GM13977 (cell line): ENCODE measurements at regions not wholly inside any gene's neighbourhood (a gene's known extent, or its start where the extent isn't known, plus 50 kb on each side); places are given as distances from the start of the nearest gene placed in this dataset.

Experiments used
- DNase-seq: peaks from one replicate; pipeline ENCODE4 v3.0.0; 2012; ENCODE audit warnings: low spot score
- in situ Hi-C: fragments of 300-500 bp; cut with MboI; formaldehyde crosslinking; loops from one replicate; pipeline ENCODE4 v1.12.0; 2022; ENCODE audit warnings: low sequenced_read_pairs, low pct_unique_long_range_greater_than_20kb, mixed read lengths, inconsistent platforms; ENCODE audit not compliant: unreplicated experiment
- TF ChIP-seq, protein P1 (sequence below): IDR thresholded peaks from 2 replicates; pipeline ENCODE4 v1.5.1; 2012; ENCODE audit warnings: mild to moderate bottlenecking, control low read depth; ENCODE audit not compliant: insufficient read depth; ENCODE audit errors: extremely low read depth, missing control alignments

DNA sequence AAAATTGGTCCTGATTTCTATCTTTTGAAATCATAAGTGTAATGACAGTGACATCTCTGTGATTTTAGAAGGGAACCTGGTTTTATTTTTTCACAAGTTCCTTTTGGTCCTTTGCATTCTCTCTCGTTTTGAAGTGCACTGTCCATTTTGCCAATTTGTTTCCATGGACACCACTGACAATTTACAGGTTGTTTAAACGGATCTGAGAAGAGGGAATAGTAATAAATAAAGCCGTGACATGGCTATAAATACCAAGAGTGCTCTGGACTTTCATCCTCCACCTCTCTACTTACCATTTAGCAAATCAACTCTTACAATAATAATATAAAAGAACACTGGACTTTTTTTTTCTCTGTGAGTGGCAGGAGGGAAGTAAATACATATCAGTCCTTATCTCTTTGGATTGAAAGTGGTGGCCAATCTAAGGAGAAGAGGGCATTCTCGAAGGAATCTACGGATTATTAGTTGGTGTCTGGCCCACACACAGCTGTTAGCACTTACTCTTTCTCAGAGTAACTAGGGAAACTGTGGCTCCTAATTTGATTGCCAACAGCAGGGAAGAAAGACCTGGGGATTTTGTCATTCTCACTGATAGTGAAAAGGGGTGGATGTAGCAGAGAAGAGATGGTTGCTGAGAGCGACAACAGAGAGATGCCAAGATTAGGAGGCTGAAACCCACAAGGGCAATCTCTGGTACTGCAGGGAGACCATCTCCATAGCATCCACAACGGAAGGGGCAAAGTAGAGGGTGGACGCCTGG lies 108.7 kb upstream of the FSHR start:
- DNase-seq = no peak
- in situ Hi-C loops = no loop called here
- TF ChIP-seq, protein P1, sequence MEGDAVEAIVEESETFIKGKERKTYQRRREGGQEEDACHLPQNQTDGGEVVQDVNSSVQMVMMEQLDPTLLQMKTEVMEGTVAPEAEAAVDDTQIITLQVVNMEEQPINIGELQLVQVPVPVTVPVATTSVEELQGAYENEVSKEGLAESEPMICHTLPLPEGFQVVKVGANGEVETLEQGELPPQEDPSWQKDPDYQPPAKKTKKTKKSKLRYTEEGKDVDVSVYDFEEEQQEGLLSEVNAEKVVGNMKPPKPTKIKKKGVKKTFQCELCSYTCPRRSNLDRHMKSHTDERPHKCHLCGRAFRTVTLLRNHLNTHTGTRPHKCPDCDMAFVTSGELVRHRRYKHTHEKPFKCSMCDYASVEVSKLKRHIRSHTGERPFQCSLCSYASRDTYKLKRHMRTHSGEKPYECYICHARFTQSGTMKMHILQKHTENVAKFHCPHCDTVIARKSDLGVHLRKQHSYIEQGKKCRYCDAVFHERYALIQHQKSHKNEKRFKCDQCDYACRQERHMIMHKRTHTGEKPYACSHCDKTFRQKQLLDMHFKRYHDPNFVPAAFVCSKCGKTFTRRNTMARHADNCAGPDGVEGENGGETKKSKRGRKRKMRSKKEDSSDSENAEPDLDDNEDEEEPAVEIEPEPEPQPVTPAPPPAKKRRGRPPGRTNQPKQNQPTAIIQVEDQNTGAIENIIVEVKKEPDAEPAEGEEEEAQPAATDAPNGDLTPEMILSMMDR = no peak

DNA sequence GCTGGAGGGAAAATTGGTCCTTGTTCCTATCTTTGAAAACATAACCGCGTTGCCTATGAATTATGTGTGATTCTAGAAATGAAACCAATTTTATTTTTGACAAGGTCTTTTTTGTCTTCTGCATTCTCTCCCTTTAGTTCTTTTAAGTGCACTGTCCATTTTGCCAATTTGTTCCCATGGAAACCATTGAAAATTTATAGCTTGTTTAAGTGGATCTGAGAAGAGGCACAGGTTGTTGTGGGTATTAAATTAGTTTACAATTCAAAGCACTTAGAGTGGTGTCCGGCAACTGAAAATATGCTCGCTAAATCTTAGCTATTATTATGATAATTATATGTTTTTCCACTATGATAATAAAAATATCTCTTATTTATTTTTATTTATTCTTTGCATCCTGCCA lies 107.5 kb upstream of the FSHR start:
- TF ChIP-seq, protein P1 = no peak
- no peak for DNase-seq
- in situ Hi-C loops = no loop called here

DNA sequence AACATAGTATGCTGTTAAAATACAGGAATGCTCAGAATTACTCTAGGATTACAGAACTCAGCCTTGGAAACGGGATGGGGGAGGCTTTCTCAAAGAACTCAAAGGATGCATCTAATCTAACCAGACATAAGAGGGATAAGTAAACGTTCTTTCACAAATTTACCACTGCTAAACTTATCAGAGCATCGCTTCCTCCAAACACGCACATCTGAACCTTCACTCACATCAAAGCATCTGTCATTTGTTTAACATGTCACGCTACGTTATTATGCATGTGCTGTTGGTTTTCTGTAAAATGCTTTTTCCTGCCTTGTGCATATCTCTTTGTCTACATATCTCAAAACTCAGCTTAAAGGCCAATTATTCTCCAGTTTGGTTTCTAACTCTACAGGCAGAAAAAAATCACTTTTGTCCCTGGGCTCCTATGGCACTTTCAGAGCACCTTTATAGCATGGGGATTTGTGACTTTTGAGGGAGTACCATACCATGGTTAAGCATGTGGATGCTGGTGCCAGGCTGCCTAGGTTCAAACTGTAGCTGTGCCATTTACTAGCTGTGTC lies 106.7 kb upstream of the FSHR start:
- in situ Hi-C loops = no loop called here
- no peak for DNase-seq
- TF ChIP-seq, protein P1 = no peak

DNA sequence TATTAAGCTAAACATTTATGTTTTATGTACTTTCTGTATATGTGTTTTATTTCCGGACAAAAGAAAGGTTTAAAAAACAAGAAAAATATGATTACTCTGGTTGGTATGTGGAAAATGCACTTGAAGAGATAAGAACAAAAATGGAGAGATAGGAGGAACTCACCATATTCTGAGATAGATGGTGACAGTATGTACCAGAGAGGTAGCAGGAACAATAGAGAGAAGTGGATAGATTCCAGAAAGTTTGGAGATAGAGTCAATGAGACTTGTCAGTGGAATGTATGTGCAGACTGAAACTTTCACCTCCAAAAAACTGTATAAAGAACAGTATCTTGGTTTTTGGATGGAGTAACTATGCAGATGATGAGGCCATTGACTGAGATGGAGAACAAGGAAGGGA lies 105.6 kb upstream of the FSHR start:
- DNase-seq = no peak
- TF ChIP-seq, protein P1 = no peak
- in situ Hi-C loops = no loop called here

DNA sequence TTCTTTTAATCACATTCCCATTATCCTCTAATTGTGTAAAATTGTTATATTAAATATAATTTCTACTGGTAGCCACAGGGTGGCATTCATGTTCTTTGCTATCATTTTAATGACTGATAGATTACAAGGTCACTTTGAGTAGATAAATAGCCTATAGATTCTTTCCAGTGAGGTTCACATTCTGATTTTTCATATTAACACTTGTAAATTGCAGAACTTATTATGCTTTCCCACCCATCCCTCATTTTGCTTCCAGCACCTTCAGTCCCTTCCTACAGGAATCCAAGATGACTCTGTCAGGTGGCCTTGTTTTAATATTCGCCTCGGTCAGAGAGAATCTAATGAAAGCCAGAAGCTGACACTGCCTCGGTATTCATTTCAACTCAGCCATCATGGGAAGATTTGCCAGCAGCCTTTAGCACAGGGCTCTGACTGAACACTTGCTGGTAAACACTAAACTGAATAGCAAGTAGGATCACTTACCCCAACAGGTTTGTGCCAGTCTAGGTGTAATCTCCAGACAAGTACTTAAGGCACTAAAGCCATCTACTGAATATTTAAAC lies 101.2 kb upstream of the FSHR start:
- in situ Hi-C loops = no loop called here
- TF ChIP-seq, protein P1 = no peak
- no peak for DNase-seq

DNA sequence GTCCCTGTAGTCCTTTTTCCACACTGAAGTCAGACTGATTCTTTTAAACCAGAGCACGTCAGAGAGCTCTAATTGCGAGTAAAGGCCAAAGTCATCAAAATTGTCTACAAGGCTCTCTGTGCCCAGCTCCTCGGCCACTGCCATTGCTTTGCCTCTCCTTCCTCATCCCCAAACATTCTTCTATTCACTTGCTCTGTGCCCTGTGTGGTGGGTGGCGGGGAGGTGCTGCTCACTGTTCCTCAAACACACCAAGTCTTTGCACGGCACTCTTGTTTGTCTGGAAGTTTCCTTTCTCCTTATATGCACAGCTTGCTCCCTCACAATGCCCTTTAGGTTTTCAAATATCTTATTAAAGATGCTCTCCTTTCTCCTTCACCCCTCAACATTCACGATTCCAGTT lies 100.1 kb upstream of the FSHR start:
- in situ Hi-C loops = no loop called here
- TF ChIP-seq, protein P1 = no peak
- no peak for DNase-seq
